Right lobe of liver (tissue), 4 donors: ENCODE measurements at regions not wholly inside any gene's neighbourhood (a gene's known extent, or its start where the extent isn't known, plus 50 kb on each side); places are given as distances from the start of the nearest gene placed in this dataset.

Source experiments
- POLR2A ChIP-seq: fragments of 450-650 bp; IDR thresholded peaks from one replicate; pipeline ENCODE4 v1.6.1; 2017; ENCODE audit warnings: antibody characterized with exemption, mild to moderate bottlenecking
- TF ChIP-seq, protein P1 (sequence below), 4 donors: fragments of 200-600 bp in 3 of 4; fragments of 450-650 bp in 1 of 4; IDR thresholded peaks; one replicate each; pipeline versions ENCODE4 v1.5.1 to v1.8.0; 2016 to 2022; ENCODE audit warnings: antibody characterized with exemption in 4 of 4, mild to moderate bottlenecking in 2 of 4
- donor health status: DM: no; HTN: no; CAD: no.
- donor health status: DM: no; HTN: no; CAD: no.
- donor health status: DM: no; HTN: yes; CAD: no.

DNA sequence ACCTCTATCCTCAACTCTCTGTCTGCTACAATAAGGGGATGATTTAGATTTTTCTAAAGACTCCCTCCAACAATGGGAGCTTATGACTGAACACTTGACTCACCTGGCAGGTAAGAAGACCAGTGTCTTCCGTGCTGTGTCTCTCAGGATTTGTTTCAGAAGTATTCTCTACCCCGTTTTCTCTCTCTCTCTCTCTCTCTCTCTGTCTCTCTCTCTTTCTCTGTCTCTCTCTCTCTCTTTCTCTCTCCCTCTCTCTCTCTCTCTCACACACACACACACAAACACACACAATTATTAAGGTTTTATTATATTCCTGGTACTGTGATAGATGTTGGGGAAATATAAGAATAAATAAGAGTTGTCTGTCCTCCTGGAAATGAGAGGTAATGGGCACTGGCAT lies 263.9 kb downstream of the TOX3 start:
- TF ChIP-seq, protein P1, sequence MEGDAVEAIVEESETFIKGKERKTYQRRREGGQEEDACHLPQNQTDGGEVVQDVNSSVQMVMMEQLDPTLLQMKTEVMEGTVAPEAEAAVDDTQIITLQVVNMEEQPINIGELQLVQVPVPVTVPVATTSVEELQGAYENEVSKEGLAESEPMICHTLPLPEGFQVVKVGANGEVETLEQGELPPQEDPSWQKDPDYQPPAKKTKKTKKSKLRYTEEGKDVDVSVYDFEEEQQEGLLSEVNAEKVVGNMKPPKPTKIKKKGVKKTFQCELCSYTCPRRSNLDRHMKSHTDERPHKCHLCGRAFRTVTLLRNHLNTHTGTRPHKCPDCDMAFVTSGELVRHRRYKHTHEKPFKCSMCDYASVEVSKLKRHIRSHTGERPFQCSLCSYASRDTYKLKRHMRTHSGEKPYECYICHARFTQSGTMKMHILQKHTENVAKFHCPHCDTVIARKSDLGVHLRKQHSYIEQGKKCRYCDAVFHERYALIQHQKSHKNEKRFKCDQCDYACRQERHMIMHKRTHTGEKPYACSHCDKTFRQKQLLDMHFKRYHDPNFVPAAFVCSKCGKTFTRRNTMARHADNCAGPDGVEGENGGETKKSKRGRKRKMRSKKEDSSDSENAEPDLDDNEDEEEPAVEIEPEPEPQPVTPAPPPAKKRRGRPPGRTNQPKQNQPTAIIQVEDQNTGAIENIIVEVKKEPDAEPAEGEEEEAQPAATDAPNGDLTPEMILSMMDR (IDR thresholded peaks at IDR 0.05) = no peak
- no peak for TF ChIP-seq POLR2A
